ENCODE measurements at regions not wholly inside any gene's neighbourhood (a gene's known extent, or its start where the extent isn't known, plus 50 kb on each side); places are given as distances from the start of the nearest gene placed in this dataset.

- peak; percentile 5 for DNase-seq
Measured at GRCh38 chr15:47503876-47504275, 213.4 kb upstream of the SEMA6D start.

GRCh38 chr15:47504624-47505256 lies 212.6 kb upstream of the SEMA6D start:
- DNase-seq = no peak

- DNase-seq = peak; percentile 64
Measured at GRCh38 chr15:47505712-47506328, 211.5 kb upstream of the SEMA6D start.

- DNase-seq = peak; percentile 71
Measured at GRCh38 chr15:47506329-47507100, 210.8 kb upstream of the SEMA6D start.

- DNase-seq = no peak
Measured at GRCh38 chr15:47507221-47507985, 209.9 kb upstream of the SEMA6D start.

GRCh38 chr15:47511261-47511660 lies 206.0 kb upstream of the SEMA6D start:
- no peak for DNase-seq

- no peak for DNase-seq
Measured at GRCh38 chr15:47513471-47513870, 203.8 kb upstream of the SEMA6D start.

- DNase-seq = no peak
Measured at GRCh38 chr15:47514200-47514652, 203.1 kb upstream of the SEMA6D start.

- no peak for DNase-seq
Measured at GRCh38 chr15:47516558-47516957, 200.7 kb upstream of the SEMA6D start.

GRCh38 chr15:47516972-47517371 lies 200.3 kb upstream of the SEMA6D start:
- no peak for DNase-seq

- DNase-seq = no peak
Measured at GRCh38 chr15:47517737-47518136, 199.6 kb upstream of the SEMA6D start.

- DNase-seq = no peak
Measured at GRCh38 chr15:47523681-47524475, 193.4 kb upstream of the SEMA6D start.

GRCh38 chr15:47529241-47529640 lies 188.1 kb upstream of the SEMA6D start:
- no peak for DNase-seq

- DNase-seq = no peak
Measured at GRCh38 chr15:47534673-47535072, 182.6 kb upstream of the SEMA6D start.

- DNase-seq = no peak
Measured at GRCh38 chr15:47541562-47541961, 175.7 kb upstream of the SEMA6D start.

- DNase-seq = no peak
Measured at GRCh38 chr15:47542312-47542989, 174.9 kb upstream of the SEMA6D start.

- DNase-seq = peak; percentile 27
Measured at GRCh38 chr15:47548231-47548630, 169.1 kb upstream of the SEMA6D start.

GRCh38 chr15:47548986-47549385 lies 168.3 kb upstream of the SEMA6D start:
- no peak for DNase-seq

- no peak for DNase-seq
Measured at GRCh38 chr15:47551079-47551478, 166.2 kb upstream of the SEMA6D start.

- no peak for DNase-seq
Measured at GRCh38 chr15:47551546-47551945, 165.8 kb upstream of the SEMA6D start.

GRCh38 chr15:47552978-47553608 lies 164.2 kb upstream of the SEMA6D start:
- DNase-seq = no peak

Measured in NCI-H1092 treated with DMSO at 0.1 percent for 48 hours (cell line).